ENCODE measurements at regions not wholly inside any gene's neighbourhood (a gene's known extent, or its start where the extent isn't known, plus 50 kb on each side); places are given as distances from the start of the nearest gene placed in this dataset.

- TF ChIP-seq EZH2 (IDR thresholded peaks at IDR 0.05; ENCODE audit: insufficient read depth, poor library complexity, severe bottlenecking) (no peak), EZH2phosphoT487 (IDR thresholded peaks at IDR 0.05; ENCODE audit: insufficient read depth, low read depth) (no peak)
Measured at GRCh38 chr10:4543938-4544533, 282.0 kb upstream of the AKR1E2 start.
